ENCODE measurements at regions not wholly inside any gene's neighbourhood (a gene's known extent, or its start where the extent isn't known, plus 50 kb on each side); places are given as distances from the start of the nearest gene placed in this dataset.

GRCh38 chr16:9412031-9412914 lies 320.8 kb downstream of the HAPSTR1 start:
- Histone ChIP-seq H3K27me3 (no peaks in the 10 kb centered on the region), H3K27ac (no peak overlapping the region), H3K4me3 (no peak overlapping the region), H3K4me1 (no peaks in the 10 kb centered on the region), H3K36me3 (no peaks in the 10 kb centered on the region), H3K9me3 (no peaks in the 10 kb centered on the region)
- TF ChIP-seq CTCF (IDR thresholded peaks at IDR 0.05): no peak
- no peak for TF ChIP-seq POLR2A (IDR thresholded peaks at IDR 0.05)
- no peak for DNase-seq

- Histone ChIP-seq H3K27ac (no peak overlapping the region), H3K4me1 (no peaks in the 10 kb centered on the region), H3K27me3 (no peaks in the 10 kb centered on the region), H3K36me3 (no peaks in the 10 kb centered on the region), H3K4me3 (no peak overlapping the region), H3K9me3 (no peaks in the 10 kb centered on the region)
- no peak for TF ChIP-seq CTCF (IDR thresholded peaks at IDR 0.05)
- TF ChIP-seq POLR2A (IDR thresholded peaks at IDR 0.05): no peak
- no peak for DNase-seq
Observed at GRCh38 chr16:9412915-9413264, 321.4 kb downstream of the HAPSTR1 start.

GRCh38 chr16:9415545-9415944 lies 324.1 kb downstream of the HAPSTR1 start:
- H3K27me3 ChIP-seq: no peaks in the 10 kb centered on the region
- no peaks in the 10 kb centered on the region for H3K4me1 ChIP-seq
- no peak overlapping the region for H3K27ac ChIP-seq
- H3K36me3 ChIP-seq: no peaks in the 10 kb centered on the region
- H3K9me3 ChIP-seq: no peaks in the 10 kb centered on the region
- no peak overlapping the region for H3K4me3 ChIP-seq
- TF ChIP-seq CTCF (IDR thresholded peaks at IDR 0.05) (no peak), POLR2A (IDR thresholded peaks at IDR 0.05) (no peak)
- no peak for DNase-seq

GRCh38 chr16:9417898-9418297 lies 326.5 kb downstream of the HAPSTR1 start:
- no peaks in the 10 kb centered on the region for H3K9me3 ChIP-seq
- H3K27me3 ChIP-seq: no peaks in the 10 kb centered on the region
- H3K4me3 ChIP-seq: no peak overlapping the region
- no peak for DNase-seq
- no peaks in the 10 kb centered on the region for H3K36me3 ChIP-seq
- no peak for TF ChIP-seq CTCF (IDR thresholded peaks at IDR 0.05)
- no peak for TF ChIP-seq POLR2A (IDR thresholded peaks at IDR 0.05)
- H3K27ac ChIP-seq: no peak overlapping the region
- no peaks in the 10 kb centered on the region for H3K4me1 ChIP-seq

- no peaks in the 10 kb centered on the region for H3K9me3 ChIP-seq
- TF ChIP-seq CTCF (IDR thresholded peaks at IDR 0.05): no peak
- no peak for TF ChIP-seq POLR2A (IDR thresholded peaks at IDR 0.05)
- H3K27me3 ChIP-seq: no peaks in the 10 kb centered on the region
- DNase-seq: no peak
- H3K4me1 ChIP-seq: no peaks in the 10 kb centered on the region
- H3K4me3 ChIP-seq: no peak overlapping the region
- no peak overlapping the region for H3K27ac ChIP-seq
- no peaks in the 10 kb centered on the region for H3K36me3 ChIP-seq
Observed at GRCh38 chr16:9419161-9419560, 327.7 kb downstream of the HAPSTR1 start.
